GM19324 (cell line): ENCODE measurements at regions not wholly inside any gene's neighbourhood (a gene's known extent, or its start where the extent isn't known, plus 50 kb on each side); places are given as distances from the start of the nearest gene placed in this dataset.

Experiments used
- ATAC-seq: cut with Tn5 transposase; IDR thresholded peaks from one replicate; pipeline ENCODE4 v1.9.1; 2021; ENCODE audit warnings: mild to moderate bottlenecking, moderate library complexity; ENCODE audit not compliant: unreplicated experiment, low FRiP score

DNA sequence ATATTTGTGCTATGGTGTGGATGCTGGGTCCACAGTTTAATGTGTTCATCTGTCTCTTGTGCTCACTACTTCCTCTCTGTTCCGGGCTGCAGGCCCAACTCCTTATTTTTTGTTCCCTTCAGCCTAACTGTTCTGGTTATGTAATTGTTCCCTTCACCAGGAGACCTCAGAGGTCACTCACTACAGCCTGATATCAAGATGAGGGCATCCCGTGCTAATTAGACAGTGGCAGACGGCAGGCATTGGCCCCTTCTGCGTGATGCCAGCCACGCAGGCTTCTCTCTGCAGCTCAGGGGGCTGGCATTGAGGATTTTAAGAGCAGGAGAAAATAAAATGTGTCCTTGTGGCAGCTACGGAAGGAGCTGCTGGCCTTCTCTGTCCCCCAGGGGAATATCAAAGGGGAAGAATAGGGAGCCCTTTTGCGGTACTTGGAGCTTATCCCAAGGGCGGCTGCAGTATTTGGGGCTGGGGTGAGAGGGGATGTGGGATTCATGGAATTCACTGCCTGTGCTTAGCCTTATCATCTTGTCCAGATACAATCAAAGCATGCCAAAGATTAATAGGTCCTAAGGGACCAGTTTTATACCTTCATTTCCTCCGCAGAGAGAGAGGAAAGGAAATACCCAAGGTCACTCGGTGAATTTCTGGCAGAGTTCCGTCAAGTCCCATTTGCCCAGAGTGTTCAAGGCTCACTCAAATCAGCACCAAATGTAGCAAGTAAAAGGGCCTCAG, 53.3 kb upstream of the TRIB2 start:
- ATAC-seq = no peak

DNA sequence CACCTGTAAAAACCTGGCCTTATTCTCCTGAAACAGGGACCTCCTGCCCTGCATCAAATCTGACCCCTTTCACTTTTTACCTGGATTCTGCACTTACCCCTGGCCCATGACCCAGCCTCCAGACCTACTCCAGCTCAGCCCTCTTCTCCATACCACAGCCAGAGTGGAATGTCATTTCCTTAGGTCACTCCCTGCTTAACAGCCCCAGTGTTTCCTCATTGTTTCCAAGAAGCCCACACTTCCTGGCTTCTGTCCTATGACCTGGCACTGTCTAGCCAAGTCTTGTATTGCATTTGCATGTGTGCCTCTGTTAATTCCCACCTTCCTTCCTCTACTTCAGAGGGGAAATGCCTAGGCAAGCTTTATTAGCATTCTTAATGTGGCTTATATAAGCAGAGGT, 51.4 kb upstream of the TRIB2 start:
- no peak for ATAC-seq

DNA sequence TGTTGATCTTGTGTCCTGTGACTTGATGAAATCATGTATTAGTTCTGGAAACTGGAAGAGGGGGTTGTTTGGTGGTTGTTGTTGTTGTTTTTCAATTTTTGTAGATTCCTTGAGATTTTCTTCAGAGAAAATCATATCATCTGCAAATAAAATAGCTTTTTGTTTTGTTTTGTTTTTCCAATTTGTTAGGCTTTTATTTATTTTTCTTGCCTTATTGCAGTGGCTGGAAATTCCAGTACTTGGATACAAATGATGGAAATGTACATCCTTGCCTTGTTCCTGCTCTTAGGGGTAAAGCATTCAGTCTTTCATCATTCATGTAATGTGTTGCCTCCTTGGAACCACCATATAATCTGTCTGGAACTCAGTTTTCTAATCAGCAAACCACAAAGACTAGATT, 50.3 kb upstream of the TRIB2 start:
- ATAC-seq = no peak
